IMR-90 (cell line): ENCODE measurements at regions not wholly inside any gene's neighbourhood (a gene's known extent, or its start where the extent isn't known, plus 50 kb on each side); places are given as distances from the start of the nearest gene placed in this dataset.

Experiments
- ATAC-seq: fragments of 200-7000 bp; cut with Tn5 transposase; 2 replicates; pipeline ENCODE4 v1.9.1; 2020; ENCODE audit warnings: low read depth, mild to moderate bottlenecking, moderate library complexity
- BruUV-seq: library from RNA; stranded (reverse); fragments of 400-500 nt; replicated peaks from 2 replicates; lab custom pipeline; 2021; lab: Mats Ljungman, UMichigan
- CTCF ChIA-PET: fragments of 300-600 bp; formaldehyde crosslinking; extraction: SDS; loops from one replicate; lab custom pipeline; 2021; ENCODE audit warnings: antibody characterized with exemption; lab: Yijun Ruan, JAX
- POLR2A ChIA-PET: fragments of 300-600 bp; sonication (Branson Sonifier 250); formaldehyde crosslinking; loops from one replicate; lab custom pipeline; 2022; ENCODE audit warnings: antibody characterized with exemption; ENCODE audit not compliant: unreplicated experiment; lab: Charles Lee
- DNase-seq: peaks from one replicate; pipeline ENCODE4 v3.0.0; 2013
- H2AFZ ChIP-seq: replicated peaks from 2 replicates; pipeline ENCODE3; 2013; ENCODE audit warnings: low read length, mild to moderate bottlenecking; ENCODE audit not compliant: poor library complexity
- H2AK5ac ChIP-seq: 2 replicates; pipeline ENCODE4 v1.6.1; 2013; ENCODE audit warnings: low read depth, low read length, inconsistent platforms
- H2AK9ac ChIP-seq: replicated peaks from 2 replicates; pipeline ENCODE3; 2013; ENCODE audit warnings: mild to moderate bottlenecking, low read depth, low read length, moderate library complexity; ENCODE audit not compliant: poor library complexity
- H2BK120ac ChIP-seq: 2 replicates; pipeline ENCODE4 v1.6.1; 2013; ENCODE audit warnings: low read depth, low read length, inconsistent platforms
- H2BK15ac ChIP-seq: 3 replicates; pipeline ENCODE4 v1.6.1; 2013; ENCODE audit warnings: low read depth, low read length, inconsistent platforms
- H2BK20ac ChIP-seq: 2 replicates; pipeline ENCODE4 v1.6.1; 2013; ENCODE audit warnings: low read depth, mild to moderate bottlenecking, inconsistent platforms, low read length, moderate library complexity
- H2BK5ac ChIP-seq: 2 replicates; pipeline ENCODE4 v1.6.1; 2013; ENCODE audit warnings: mild to moderate bottlenecking, low read depth, low read length, inconsistent platforms; ENCODE audit not compliant: poor library complexity, severe bottlenecking
- H3K14ac ChIP-seq: replicated peaks from 2 replicates; pipeline ENCODE4 v1.6.1; 2013; ENCODE audit warnings: low read depth, low read length, inconsistent platforms
- H3K18ac ChIP-seq: 2 replicates; pipeline ENCODE4 v1.6.1; 2013; ENCODE audit warnings: low read depth, low read length, control low read depth
- H3K23ac ChIP-seq: 2 replicates; pipeline ENCODE4 v1.6.1; 2013; ENCODE audit warnings: low read depth, low read length, inconsistent platforms
- H3K27ac ChIP-seq: 2 replicates; pipeline ENCODE4 v1.5.1; 2013; ENCODE audit warnings: mild to moderate bottlenecking, control low read depth, low read length; ENCODE audit not compliant: insufficient read depth
- H3K27me3 ChIP-seq: 2 replicates; pipeline ENCODE4 v1.6.1; 2013; ENCODE audit warnings: low read length; ENCODE audit not compliant: control insufficient read depth, insufficient read depth
- H3K36me3 ChIP-seq: 2 replicates; pipeline ENCODE4 v1.6.1; 2013; ENCODE audit warnings: low read length, mixed read lengths; ENCODE audit not compliant: control insufficient read depth, insufficient read depth
- H3K4ac ChIP-seq: 2 replicates; pipeline ENCODE4 v1.6.1; 2013; ENCODE audit warnings: low read depth, low read length, inconsistent platforms
- H3K4me1 ChIP-seq: 2 replicates; pipeline ENCODE4 v1.6.1; 2013; ENCODE audit warnings: low read length, mixed read lengths; ENCODE audit not compliant: control insufficient read depth, insufficient read depth
- H3K4me2 ChIP-seq: 2 replicates; pipeline ENCODE4 v1.6.1; 2013; ENCODE audit warnings: low read depth, mild to moderate bottlenecking, control low read depth, low read length, moderate library complexity
- H3K4me3 ChIP-seq: 2 replicates; pipeline ENCODE4 v1.5.1; 2013; ENCODE audit warnings: low read depth, mild to moderate bottlenecking, control low read depth, low read length, moderate library complexity; ENCODE audit not compliant: insufficient read depth
- H3K56ac ChIP-seq: 2 replicates; pipeline ENCODE4 v1.6.1; 2013; ENCODE audit warnings: low read length, inconsistent platforms; ENCODE audit not compliant: insufficient read depth; ENCODE audit errors: extremely low read depth
- H3K79me1 ChIP-seq, 2 experiments: 2 replicates each; pipeline ENCODE4 v1.6.1; 2013; ENCODE audit warnings: low read length in 2 of 2, inconsistent platforms in 1 of 2, low read depth in 1 of 2
- H3K9ac ChIP-seq: 2 replicates; pipeline ENCODE4 v1.6.1; 2013; ENCODE audit warnings: low read depth, low read length, control low read depth
- H3K9me1 ChIP-seq: 2 replicates; pipeline ENCODE4 v1.6.1; 2013; ENCODE audit warnings: low read length, inconsistent platforms; ENCODE audit not compliant: insufficient read depth
- H3K9me3 ChIP-seq: 2 replicates; pipeline ENCODE4 v1.6.1; 2013; ENCODE audit warnings: low read length; ENCODE audit not compliant: control insufficient read depth, insufficient read depth
- H4K20me1 ChIP-seq: 2 replicates; pipeline ENCODE4 v1.6.1; 2013; ENCODE audit warnings: low read length, inconsistent platforms; ENCODE audit not compliant: insufficient read depth
- H4K5ac ChIP-seq: 2 replicates; pipeline ENCODE4 v1.6.1; 2013; ENCODE audit warnings: mild to moderate bottlenecking, low read depth, low read length, control low read depth
- H4K8ac ChIP-seq, 2 experiments: 2 replicates each; pipeline ENCODE4 v1.6.1; 2013; ENCODE audit warnings: low read depth in 2 of 2, low read length in 2 of 2, control low read depth in 1 of 2, inconsistent platforms in 1 of 2
- H4K91ac ChIP-seq: 2 replicates; pipeline ENCODE4 v1.6.1; 2013; ENCODE audit warnings: low read depth, low read length, inconsistent platforms; ENCODE audit not compliant: insufficient read depth
- RCOR1 ChIP-seq: IDR thresholded peaks from 2 replicates; pipeline ENCODE4 v1.6.1; 2012; ENCODE audit warnings: mild to moderate bottlenecking, low read length, improper control_type of control experiment; ENCODE audit not compliant: insufficient replicate concordance
- RFX5 ChIP-seq: IDR thresholded peaks from 2 replicates; pipeline ENCODE4 v1.8.0; 2012; ENCODE audit warnings: low read depth, mild to moderate bottlenecking, low read length, moderate library complexity
- SMC3 ChIP-seq: fragments of 150-350 bp; IDR thresholded peaks from 2 replicates; pipeline ENCODE4 v1.6.1; 2016; ENCODE audit warnings: low read depth, mild to moderate bottlenecking, antibody characterized with exemption, low read length, moderate library complexity
- WGBS, 2 experiments: methylation state at CpG; one replicate each; pipeline versions ENCODE4 v1.1.5 to v1.1.7; 2013; ENCODE audit warnings: missing lambda C conversion rate in 2 of 2; ENCODE audit not compliant: insufficient read length in 1 of 2; ENCODE audit errors: extremely low coverage in 2 of 2; 5-methylcytosine and 5-hydroxymethylcytosine counted together
- dilution Hi-C: fragments of 300-500 bp; cut with HindIII; formaldehyde crosslinking; loops from one replicate; pipeline ENCODE4 v1.14.3; 2018; ENCODE audit warnings: low sequenced_read_pairs; ENCODE audit not compliant: unreplicated experiment
- in situ Hi-C: fragments of 300-500 bp; cut with MboI; formaldehyde crosslinking; loops from 3 replicates; pipeline ENCODE4 v1.14.3; 2019; ENCODE audit warnings: low sequenced_read_pairs, inconsistent platforms, mixed read lengths
- intact Hi-C: fragments of 100-400 bp; cut with micrococcal nuclease; formaldehyde crosslinking; loops from 2 replicates; pipeline ENCODE4 v1.10.0; 2022

DNA sequence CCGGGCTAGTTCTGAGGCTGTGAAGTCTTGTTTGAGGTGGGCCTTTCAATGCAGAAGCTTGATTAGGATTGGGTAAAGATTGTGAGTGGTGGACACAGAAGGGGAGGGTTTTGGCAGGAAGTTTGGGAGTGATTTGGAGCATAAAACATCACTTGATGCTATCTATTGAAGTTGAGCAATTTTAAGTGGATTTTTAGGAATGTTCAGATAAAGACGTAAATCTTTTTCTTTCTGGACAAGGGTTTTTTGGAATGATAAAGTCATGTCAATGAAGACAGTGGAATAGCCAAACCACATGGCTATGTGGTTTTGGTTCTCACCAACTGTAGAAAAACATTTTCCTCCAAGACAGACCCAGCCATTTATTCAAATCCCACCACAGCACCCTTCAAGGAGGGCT lies 111.2 kb upstream of the SNX19 start:
- Histone ChIP-seq H3K27ac (no peak overlapping the region), H3K9me1 (no peaks in the 10 kb centered on the region), H3K23ac (no peak overlapping the region), H4K8ac (no peak overlapping the region), H3K79me1 (no peaks in the 10 kb centered on the region), H3K4ac (0 out of 2 replicates have a peak overlapping the region, but pooled peaks have one; percentile 19), H2AK9ac (no peak overlapping the region), H2AFZ (no peak overlapping the region), H3K14ac (no peak overlapping the region), H2BK120ac (peak overlapping the region; percentile 32; the same call in 1 of the 2 replicates), H2BK15ac (no peak overlapping the region), H4K20me1 (no peaks in the 10 kb centered on the region), H2BK5ac (no peak overlapping the region), H2AK5ac (no peak overlapping the region), H3K27me3 (no peaks in the 10 kb centered on the region), H3K9me3 (no peaks in the 10 kb centered on the region), H3K56ac (no peak overlapping the region), H3K36me3 (no peaks in the 10 kb centered on the region), H3K9ac (no peak overlapping the region), H2BK20ac (no peak overlapping the region), H3K18ac (no peak overlapping the region), H3K4me3 (no peak overlapping the region), H3K4me2 (no peak overlapping the region), H4K91ac (no peak overlapping the region), H3K4me1 (no peaks in the 10 kb centered on the region), H4K5ac (no peak overlapping the region)
- TF ChIP-seq RFX5 (no peak), SMC3 (no peak), RCOR1 (no peak)
- CTCF ChIA-PET: no interaction called here
- intact Hi-C loops (loop anchor here (5.0 kb wide), 1 partner anchor 485 kb away; no protein-coding TSS in a partner anchor), in situ Hi-C loops (no loop called here), dilution Hi-C loops (no loop called here)
- WGBS, 2 experiments: 71% methylated on average over 1 of the region's 2 CpGs; no CpG with 5 or more reads in 1 of the 2 experiments
- POLR2A ChIA-PET: no interaction called here
- DNase-seq: no peak
- ATAC-seq: no peak
- BruUV-seq: no TSS peak
